CD4-positive, alpha-beta T cell treated with Interleukin-17A for 1 hour (primary cell): ENCODE measurements at regions not wholly inside any gene's neighbourhood (a gene's known extent, or its start where the extent isn't known, plus 50 kb on each side); places are given as distances from the start of the nearest gene placed in this dataset.

Experiments used
- DNase-seq: peaks from one replicate; pipeline ENCODE4 v3.0.0-alpha.2; 2020

GRCh38 chr12:89863493-89863938, 154.9 kb upstream of the ATP2B1 start:
- peak; percentile 93 for DNase-seq

GRCh38 chr12:89862511-89863445, 154.1 kb upstream of the ATP2B1 start:
- peak; percentile 82 for DNase-seq

- DNase-seq: no peak
Observed at GRCh38 chr12:89861086-89861485, 152.4 kb upstream of the ATP2B1 start.

- peak; percentile 54 for DNase-seq
Observed at GRCh38 chr12:89859508-89860220, 151.0 kb upstream of the ATP2B1 start.

GRCh38 chr12:89858718-89859117, 150.1 kb upstream of the ATP2B1 start:
- DNase-seq: no peak

GRCh38 chr12:89857652-89858274, 149.1 kb upstream of the ATP2B1 start:
- DNase-seq: no peak

- peak; percentile 39 for DNase-seq
Observed at GRCh38 chr12:89856431-89856830, 147.8 kb upstream of the ATP2B1 start.

GRCh38 chr12:89848732-89849131, 140.1 kb upstream of the ATP2B1 start:
- no peak for DNase-seq

- no peak for DNase-seq
Observed at GRCh38 chr12:89846473-89847055, 137.9 kb upstream of the ATP2B1 start.

- DNase-seq: no peak
Observed at GRCh38 chr12:89845767-89846166, 137.1 kb upstream of the ATP2B1 start.

GRCh38 chr12:89845366-89845765, 136.7 kb upstream of the ATP2B1 start:
- no peak for DNase-seq

- DNase-seq: no peak
Observed at GRCh38 chr12:89844539-89844938, 135.9 kb upstream of the ATP2B1 start.

GRCh38 chr12:89840162-89840922, 131.7 kb upstream of the ATP2B1 start:
- DNase-seq: no peak

- DNase-seq: no peak
Observed at GRCh38 chr12:89839444-89839843, 130.8 kb upstream of the ATP2B1 start.

- no peak for DNase-seq
Observed at GRCh38 chr12:89838833-89839232, 130.2 kb upstream of the ATP2B1 start.

GRCh38 chr12:89836026-89836425, 127.4 kb upstream of the ATP2B1 start:
- no peak for DNase-seq

GRCh38 chr12:89834676-89835075, 126.0 kb upstream of the ATP2B1 start:
- DNase-seq: no peak

- no peak for DNase-seq
Observed at GRCh38 chr12:89833337-89834252, 125.0 kb upstream of the ATP2B1 start.

- no peak for DNase-seq
Observed at GRCh38 chr12:89832336-89832735, 123.7 kb upstream of the ATP2B1 start.

GRCh38 chr12:89831310-89832095, 122.9 kb upstream of the ATP2B1 start:
- DNase-seq: no peak
